GM13977 (cell line): ENCODE measurements at regions not wholly inside any gene's neighbourhood (a gene's known extent, or its start where the extent isn't known, plus 50 kb on each side); places are given as distances from the start of the nearest gene placed in this dataset.
"Not testable (repeated sequence)": the region's sequence is repeated elsewhere in the genome, so short reads cannot be mapped to it uniquely, and the experiment has no call there.

Experiments
- DNase-seq: peaks from one replicate; pipeline ENCODE4 v3.0.0; 2012; ENCODE audit warnings: low spot score
- in situ Hi-C: fragments of 300-500 bp; cut with MboI; formaldehyde crosslinking; loops from one replicate; pipeline ENCODE4 v1.12.0; 2022; ENCODE audit warnings: low sequenced_read_pairs, low pct_unique_long_range_greater_than_20kb, mixed read lengths, inconsistent platforms; ENCODE audit not compliant: unreplicated experiment
- TF ChIP-seq, protein P1 (sequence below): IDR thresholded peaks from 2 replicates; pipeline ENCODE4 v1.5.1; 2012; ENCODE audit warnings: mild to moderate bottlenecking, control low read depth; ENCODE audit not compliant: insufficient read depth; ENCODE audit errors: extremely low read depth, missing control alignments

- TF ChIP-seq, protein P1, sequence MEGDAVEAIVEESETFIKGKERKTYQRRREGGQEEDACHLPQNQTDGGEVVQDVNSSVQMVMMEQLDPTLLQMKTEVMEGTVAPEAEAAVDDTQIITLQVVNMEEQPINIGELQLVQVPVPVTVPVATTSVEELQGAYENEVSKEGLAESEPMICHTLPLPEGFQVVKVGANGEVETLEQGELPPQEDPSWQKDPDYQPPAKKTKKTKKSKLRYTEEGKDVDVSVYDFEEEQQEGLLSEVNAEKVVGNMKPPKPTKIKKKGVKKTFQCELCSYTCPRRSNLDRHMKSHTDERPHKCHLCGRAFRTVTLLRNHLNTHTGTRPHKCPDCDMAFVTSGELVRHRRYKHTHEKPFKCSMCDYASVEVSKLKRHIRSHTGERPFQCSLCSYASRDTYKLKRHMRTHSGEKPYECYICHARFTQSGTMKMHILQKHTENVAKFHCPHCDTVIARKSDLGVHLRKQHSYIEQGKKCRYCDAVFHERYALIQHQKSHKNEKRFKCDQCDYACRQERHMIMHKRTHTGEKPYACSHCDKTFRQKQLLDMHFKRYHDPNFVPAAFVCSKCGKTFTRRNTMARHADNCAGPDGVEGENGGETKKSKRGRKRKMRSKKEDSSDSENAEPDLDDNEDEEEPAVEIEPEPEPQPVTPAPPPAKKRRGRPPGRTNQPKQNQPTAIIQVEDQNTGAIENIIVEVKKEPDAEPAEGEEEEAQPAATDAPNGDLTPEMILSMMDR: no peak
- DNase-seq: no peak
- in situ Hi-C loops: no loop called here
These were observed 768.0 kb upstream of the TMPRSS15 start for GRCh38 chr21:19171585-19171984.

GRCh38 chr21:19181604-19182140, 778.1 kb upstream of the TMPRSS15 start:
- in situ Hi-C loops: no loop called here
- no peak for DNase-seq
- TF ChIP-seq, protein P1: no peak

DNA sequence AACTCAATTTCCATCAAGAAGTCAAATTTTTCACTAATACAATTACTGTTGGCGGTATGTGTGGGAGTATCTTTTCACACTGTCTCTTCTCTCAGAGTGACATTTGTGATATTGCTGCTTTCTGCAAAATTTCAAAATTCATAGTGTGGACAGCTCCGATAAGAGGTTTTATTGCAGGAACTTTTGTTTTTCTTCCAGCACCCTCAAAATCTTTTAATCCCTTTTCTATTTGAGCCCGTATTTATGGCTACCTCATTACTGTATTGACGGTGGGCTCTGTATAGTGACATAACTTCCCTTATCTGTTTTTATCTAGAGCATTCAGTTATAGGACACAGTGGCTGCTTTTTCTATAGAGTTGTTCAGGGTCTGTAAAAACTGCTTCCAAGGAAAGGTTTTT, 794.4 kb upstream of the TMPRSS15 start:
- in situ Hi-C loops: no loop called here

DNA sequence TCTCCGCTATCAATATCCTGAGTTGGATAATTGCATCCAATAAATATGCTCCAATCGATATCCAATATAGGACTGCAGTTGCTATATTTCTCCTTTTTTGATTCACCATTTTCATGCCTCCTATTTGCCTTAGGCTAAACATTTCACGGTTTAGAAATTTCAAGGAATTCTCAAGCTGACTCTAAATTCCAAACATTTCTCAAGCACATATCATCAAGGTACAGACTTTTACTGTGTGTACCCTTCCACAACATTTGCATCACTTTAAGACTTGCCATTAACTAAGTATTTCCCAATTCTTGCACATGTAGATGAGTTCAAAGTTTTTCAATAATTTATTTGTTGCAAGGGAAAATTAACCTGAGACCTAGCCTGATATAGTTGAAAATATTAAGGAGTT, 795.2 kb upstream of the TMPRSS15 start:
- in situ Hi-C loops: no loop called here
- DNase-seq: no peak
- TF ChIP-seq, protein P1: no peak

More for the DNA sequence above, 794.4 kb upstream of the TMPRSS15 start:
- no peak for DNase-seq
- TF ChIP-seq, protein P1: no peak

- DNase-seq: no peak
- TF ChIP-seq, protein P1: no peak
- in situ Hi-C loops: no loop called here
These were observed 814.6 kb upstream of the TMPRSS15 start for GRCh38 chr21:19218163-19218562.

DNA sequence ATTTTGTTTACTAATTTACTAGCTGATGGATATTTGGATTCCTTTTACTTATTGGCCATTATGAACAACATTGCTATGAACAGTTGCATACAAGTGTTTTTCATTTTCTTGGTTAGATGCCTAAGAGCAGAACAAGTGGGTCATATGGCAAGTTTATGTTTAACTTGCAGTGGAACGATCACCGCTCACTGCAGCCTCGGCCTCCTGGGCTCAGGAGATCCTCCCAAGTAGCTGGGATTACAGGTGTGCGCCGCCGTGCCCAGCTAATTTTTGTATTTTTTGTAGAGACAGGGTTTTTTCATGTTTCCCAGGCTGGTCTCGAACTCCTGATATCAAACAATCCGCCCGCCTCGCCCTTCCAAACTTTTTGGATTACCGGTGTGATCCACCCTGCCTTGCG, 820.5 kb upstream of the TMPRSS15 start:
- TF ChIP-seq, protein P1: no peak
- DNase-seq: no peak
- in situ Hi-C loops: no loop called here

DNA sequence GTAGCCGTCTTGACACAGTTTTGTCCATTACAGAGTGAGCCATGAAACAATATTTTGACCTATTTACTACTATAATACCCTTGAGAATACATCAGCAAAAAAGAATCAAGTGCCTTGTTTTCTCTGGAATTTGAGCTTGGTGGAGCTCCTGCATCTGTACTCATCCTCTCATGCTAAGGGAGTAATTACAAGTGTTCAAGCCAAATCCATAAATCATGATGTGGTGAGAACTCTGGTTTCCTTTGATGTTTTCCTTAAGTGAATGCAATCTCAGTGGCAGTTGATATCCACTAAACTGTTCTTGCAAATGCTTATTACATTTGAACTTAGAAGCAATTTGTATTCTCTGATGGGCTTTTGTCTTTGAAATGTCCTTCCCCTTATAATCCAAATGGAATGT, 824.6 kb upstream of the TMPRSS15 start:
- DNase-seq: no peak
- in situ Hi-C loops: no loop called here
- TF ChIP-seq, protein P1: no peak

GRCh38 chr21:19233841-19234240, 830.3 kb upstream of the TMPRSS15 start:
- DNase-seq, in situ Hi-C loops: not testable (repeated sequence)
